Panc1 (cell line): ENCODE measurements at regions not wholly inside any gene's neighbourhood (a gene's known extent, or its start where the extent isn't known, plus 50 kb on each side); places are given as distances from the start of the nearest gene placed in this dataset.

Experiments
- CTCF ChIP-seq: fragments of 450-650 bp; IDR thresholded peaks from 2 replicates; pipeline ENCODE4 v1.5.1; 2017; ENCODE audit warnings: mild to moderate bottlenecking
- POLR2AphosphoS5 ChIP-seq: IDR thresholded peaks from 2 replicates; pipeline ENCODE4 v1.6.1; 2012; ENCODE audit warnings: mild to moderate bottlenecking, low read depth, low read length, moderate library complexity
- REST ChIP-seq, 2 experiments: IDR thresholded peaks; 2 replicates each; pipeline ENCODE4 v1.6.1; 2011 to 2012; ENCODE audit warnings: low read depth in 2 of 2, control low read depth in 1 of 2, low read length in 1 of 2, mild to moderate bottlenecking in 1 of 2, moderate library complexity in 1 of 2; ENCODE audit not compliant: insufficient read depth in 1 of 2
- SIN3A ChIP-seq: IDR thresholded peaks from 2 replicates; pipeline ENCODE4 v1.6.1; 2012; ENCODE audit warnings: low read depth, mild to moderate bottlenecking, low read length, moderate library complexity, borderline replicate concordance; ENCODE audit not compliant: insufficient read depth

- TF ChIP-seq CTCF = no peak
- TF ChIP-seq REST (IDR thresholded peaks at IDR 0.05; ENCODE audit: insufficient read depth in 1 of 2, low read depth in 2 of 2, low read length in 1 of 2) = no peak
- TF ChIP-seq SIN3A = no peak
- no peak for TF ChIP-seq POLR2AphosphoS5
These were observed 125.0 kb upstream of the ZNF746 start for GRCh38 chr7:149622444-149623210.
